ENCODE measurements at regions not wholly inside any gene's neighbourhood (a gene's known extent, or its start where the extent isn't known, plus 50 kb on each side); places are given as distances from the start of the nearest gene placed in this dataset.
"Not testable (repeated sequence)": the region's sequence is repeated elsewhere in the genome, so short reads cannot be mapped to it uniquely, and the experiment has no call there.

DNA sequence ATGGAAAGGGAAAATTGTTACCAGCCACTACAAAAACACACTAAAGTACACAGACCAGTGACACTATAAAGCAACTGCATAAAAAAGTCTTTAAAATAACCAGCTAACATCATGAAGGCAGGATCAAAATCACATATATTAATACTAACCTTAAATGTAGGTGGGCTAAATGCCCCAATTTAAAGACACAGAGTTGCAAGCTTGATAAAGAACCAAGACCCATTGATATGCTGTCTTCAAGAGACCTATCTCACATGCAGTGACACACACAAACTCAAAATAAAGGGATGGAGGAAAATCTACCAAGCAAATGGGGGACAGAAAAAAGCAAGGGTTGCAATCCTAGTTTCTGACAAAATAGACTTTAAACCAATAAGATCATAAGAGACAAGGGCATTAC, 246.3 kb downstream of the SEC16B start:
- DNase-seq (ENCODE audit: low spot score): no peak

DNA sequence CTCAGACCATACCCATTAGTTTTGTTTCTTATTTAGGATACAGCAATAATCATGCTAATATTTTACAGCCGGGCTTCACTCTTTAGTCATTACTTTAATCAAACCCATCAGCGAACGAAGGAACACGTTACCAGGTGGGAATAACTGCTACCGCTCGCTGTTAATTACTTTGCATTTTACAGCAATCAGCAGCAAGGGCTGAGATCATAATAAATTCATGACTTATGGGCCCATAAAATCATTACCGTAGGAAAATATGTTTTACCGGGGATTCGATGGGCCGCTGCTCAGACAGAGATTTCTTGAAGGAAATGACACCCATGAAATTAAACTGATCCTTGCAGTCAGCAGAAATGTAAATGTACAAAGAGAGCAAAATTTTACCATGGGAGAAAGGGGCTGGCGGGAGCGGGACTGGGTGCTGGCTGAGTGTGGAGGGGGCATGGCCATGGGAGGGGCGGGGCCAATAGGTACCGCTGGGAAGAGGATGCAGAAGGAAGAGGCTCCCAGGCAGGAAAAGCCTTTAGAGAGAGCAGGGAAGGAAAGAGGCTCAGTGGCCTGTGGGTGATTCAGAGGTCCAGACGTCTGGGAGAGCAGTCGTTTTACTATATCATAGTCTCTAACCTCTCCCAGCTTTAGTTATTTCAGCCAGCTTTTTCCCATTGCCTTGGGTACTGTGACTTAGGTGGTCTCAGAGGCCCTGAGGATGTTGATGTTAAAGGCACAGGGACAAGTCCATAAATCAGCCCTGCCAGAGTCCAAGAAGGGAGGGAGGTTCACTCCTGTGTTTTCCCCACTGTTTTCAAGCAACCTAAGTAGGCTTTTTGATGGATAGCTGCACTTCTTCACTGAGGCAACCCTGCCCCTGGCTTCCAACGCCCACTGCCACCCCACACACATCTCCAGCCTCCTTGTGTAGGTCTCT, 258.9 kb downstream of the SEC16B start:
- DNase-seq (ENCODE audit: low spot score): no peak

DNA sequence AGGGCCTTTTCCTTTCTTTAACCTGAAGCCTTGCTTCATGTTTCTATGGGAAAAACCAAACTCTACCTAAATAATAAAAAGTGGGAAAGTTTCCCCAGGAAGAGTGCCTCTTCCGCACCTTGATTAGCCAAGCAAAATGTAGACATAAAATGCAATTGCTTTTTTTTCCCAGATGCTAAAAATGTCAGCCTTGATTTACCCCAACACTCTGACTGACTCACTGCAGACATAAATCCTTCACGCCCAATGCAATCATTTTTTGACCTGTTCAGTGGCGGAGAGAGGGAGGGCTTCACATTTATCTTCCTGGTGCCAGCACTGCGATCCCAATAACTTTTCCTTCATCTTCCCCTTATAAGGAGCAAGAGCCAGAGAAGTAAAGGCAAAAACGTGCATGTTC, 261.5 kb downstream of the SEC16B start:
- no peak for DNase-seq (ENCODE audit: low spot score)

DNA sequence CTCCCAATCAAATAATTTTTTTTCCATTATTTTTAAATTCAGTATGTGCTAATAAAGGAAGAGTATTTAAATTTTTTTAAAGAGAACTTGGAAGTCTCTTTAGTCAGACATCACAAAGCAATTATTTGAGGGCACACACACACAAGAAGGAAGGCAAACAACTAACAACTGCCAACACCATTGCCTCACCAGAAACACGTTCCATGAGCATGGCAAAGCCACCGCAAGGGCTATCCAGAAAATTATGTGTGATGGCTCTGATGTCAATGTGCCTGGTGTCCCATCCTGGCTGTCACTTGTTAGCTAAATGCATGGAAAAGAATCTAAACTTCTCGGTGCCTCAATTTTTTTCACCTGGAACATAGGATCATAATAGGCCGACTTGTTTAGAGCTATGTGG, 262.9 kb downstream of the SEC16B start:
- no peak for DNase-seq (ENCODE audit: low spot score)

DNA sequence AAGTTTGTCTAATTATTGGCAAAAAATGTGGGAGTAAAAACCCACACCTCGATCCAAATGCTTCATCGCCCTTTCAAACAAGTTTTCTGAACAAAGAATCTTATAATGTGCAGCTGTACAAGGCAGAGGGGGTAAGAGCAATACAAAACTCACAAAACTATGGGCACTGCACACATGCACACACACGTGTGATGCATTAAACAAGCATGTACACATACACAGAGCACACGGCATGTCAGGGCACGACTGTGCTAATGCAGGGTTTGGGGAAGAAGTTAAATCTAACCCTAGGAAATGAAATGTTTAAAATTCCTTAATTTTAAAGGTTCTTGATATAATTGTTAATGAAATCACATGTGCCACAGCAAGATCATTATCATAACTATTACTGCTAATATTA, 264.0 kb downstream of the SEC16B start:
- no peak for DNase-seq (ENCODE audit: low spot score)

DNA sequence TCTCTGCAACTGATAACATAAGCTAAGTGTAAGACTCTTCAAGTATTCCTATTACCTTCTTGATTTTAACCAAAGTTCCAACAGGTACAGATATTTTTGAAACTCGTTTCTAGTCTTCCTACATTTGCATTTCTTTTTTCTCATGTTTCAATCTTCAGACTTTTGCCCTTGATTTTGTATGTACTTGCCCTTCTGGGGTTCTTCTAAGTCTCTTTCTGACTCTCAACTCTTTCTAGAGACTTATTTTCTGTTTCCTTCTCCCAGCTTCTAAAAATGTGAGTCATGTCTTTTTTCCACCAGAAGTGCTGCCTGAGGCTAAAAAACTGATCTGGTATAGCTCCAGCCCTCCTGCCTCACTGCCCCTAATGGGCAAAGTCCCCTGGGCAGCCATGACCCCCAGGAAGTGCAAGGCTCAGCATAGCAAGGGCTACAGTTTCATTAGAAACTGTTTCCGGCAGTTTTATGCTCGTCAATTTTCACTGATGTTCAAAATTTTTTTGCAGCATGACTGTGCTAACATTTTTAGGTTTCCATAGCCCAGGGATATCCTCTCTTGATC, 265.9 kb downstream of the SEC16B start:
- peak; percentile 4 for DNase-seq (ENCODE audit: low spot score)

DNA sequence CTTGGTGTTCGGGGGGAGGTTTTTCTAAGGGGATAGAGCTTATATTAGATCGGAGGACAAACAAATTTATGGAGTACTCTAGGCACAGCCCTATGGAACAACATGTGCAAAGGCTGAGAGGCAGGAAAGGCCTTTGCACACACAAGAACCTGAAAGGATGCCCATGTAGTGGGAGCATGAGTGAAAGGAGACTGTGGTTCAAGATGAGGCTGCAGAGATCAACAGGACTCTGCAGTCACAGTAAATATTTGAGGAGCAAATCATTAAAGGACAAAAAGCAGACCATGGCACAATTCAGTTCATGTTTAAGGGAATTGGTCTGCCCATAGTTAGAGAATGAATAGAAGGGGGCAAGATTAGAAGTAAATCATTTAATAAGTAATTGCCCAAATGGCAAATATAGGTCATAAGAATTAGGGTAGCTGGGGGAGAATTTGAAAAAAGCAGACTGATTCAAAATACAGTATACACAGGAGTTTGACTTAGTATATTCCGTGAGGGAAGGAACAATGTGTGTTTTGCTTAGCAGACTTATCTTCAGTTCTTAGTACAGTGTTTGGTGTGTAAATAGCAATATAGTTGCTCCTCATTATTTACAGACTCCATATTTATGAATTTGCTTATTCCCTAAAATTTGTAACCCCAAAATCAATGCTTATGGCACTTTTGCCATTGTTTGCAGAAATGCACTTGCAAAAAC, 268.1 kb downstream of the SEC16B start:
- no peak for DNase-seq (ENCODE audit: low spot score)

DNA sequence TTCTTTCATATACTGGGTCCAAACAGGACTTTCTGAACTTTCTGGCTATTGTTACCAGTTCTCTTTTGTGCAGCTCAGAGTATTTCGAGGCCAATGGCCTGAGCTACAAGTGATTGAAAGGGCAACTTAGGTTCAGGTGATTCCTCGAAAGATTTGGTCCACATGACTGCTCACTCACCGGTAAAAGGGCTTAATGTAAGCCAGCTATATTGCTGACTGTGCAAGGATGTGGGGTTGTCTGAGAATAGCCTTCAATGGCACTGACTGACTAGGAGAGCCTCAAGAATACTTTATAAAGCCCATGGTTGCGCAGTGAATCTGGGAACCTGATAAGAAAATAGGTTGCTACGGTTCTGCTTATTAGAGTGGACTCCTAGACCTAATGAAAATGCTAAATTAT, 269.0 kb downstream of the SEC16B start:
- DNase-seq (ENCODE audit: low spot score): no peak

DNA sequence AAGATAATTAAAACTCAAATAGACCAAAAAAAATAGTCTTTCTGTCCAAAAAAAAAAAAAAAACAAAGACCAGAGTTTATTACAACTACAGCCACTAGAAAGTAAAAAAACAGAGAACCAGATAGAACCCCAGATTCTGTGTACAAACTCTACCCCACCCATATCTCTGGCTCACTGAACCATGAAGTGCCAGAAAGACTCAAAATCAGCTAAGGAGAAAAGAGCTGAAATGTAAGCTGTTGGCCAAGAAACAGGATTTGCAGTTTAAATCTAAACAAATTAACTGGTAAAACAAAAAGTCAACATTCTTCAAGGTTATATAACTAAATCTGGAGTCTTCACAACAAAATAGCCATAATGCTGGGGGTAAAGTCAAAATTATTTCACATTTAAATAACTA, 278.9 kb downstream of the SEC16B start:
- DNase-seq (ENCODE audit: low spot score): no peak

DNA sequence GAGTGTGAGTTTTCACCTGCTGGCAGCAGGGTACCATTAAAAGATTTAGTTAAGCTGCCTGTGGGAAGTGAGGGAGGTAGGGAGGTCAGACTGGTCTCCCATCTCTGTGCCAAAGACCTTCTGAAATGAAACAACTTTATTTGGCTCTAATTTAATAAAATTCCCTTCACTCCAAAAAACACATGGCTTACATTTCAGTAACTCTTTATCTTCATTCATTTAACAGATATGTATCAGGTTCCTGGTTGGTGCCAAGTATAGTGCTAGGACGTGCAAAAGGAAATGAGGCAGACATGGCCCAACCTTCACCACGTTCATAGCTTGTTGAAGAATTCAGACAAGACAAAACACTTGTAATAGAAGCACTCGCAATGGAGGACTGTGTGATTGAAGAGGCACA, 282.3 kb downstream of the SEC16B start:
- no peak for DNase-seq (ENCODE audit: low spot score)

DNA sequence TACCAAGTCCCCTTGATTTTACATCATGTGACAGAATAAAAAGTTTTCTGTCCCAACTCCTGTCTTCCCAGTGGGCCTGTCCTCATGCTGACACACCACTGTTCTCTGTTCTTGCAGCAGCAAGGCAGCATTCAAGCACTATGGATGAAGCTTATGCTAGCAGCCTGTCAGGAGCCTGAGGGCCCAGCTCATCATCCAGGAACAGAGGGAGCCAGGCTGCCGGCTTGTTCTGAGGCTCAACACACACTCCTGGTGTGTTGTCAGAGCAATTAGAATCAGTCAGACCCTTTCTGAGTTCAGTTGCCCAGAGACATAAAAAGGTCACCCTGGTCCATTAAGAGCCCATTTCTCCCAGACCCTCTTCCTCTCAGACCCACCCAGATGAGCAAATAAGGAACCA, 282.9 kb downstream of the SEC16B start:
- no peak for DNase-seq (ENCODE audit: low spot score)

DNA sequence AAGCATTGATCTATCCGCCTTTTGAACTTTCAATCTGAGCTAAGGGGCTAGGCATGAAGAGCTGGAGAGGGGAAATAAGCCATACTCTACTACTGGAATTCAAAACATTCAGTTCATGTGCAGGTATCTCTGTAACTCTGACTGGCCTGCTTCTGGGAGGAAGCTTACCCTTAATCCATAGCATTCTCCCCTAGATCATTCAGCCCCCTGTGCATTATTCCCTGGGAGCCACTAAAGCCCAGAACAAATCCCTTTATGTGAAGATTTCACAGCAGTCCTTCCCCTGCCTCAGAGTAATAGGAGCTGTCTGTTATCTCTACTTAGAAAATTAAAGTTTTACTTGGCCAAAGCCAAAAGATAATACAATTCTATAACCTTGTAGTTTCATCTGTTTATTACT, 300.7 kb downstream of the SEC16B start:
- DNase-seq (ENCODE audit: low spot score): no peak

DNA sequence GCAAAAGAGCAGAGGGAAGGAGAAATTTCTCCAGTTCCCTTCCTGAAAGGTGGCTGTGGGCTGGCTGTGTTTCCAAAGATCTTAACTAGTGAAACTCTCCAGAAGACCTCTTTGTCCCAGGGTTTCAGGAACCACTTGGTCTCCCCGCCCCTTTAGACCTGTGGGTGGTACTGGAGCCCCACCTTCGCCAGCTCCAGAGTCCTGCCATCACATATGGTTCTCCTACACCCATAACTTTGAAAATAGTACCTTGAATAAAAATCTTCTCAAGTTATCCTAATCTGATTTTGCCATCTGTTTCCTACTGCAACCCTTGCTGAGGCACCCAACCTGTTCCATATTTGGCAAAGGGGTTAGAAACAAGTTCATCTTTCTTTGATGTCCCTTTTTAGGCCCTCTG, 303.9 kb downstream of the SEC16B start:
- DNase-seq (ENCODE audit: low spot score): no peak

DNA sequence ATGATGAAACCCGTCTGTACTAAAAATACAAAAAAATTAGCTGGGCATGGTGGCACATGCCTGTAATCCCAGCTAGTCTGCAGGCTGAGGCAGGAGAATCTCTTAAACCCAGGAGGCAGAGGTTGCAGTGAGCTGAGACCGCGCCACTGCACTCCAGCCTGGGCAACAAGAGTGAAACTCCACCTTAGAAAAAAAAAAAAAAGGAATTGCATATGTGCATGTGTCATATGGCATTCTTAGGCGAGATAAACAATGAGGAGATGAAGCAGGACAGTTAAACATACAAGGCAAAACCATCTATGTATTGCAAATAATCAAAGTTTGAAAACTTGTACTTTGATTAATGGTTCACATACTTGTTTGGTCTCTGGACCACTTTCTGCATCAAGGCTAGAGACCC, 305.1 kb downstream of the SEC16B start:
- not testable (repeated sequence) for DNase-seq (ENCODE audit: low spot score)

DNA sequence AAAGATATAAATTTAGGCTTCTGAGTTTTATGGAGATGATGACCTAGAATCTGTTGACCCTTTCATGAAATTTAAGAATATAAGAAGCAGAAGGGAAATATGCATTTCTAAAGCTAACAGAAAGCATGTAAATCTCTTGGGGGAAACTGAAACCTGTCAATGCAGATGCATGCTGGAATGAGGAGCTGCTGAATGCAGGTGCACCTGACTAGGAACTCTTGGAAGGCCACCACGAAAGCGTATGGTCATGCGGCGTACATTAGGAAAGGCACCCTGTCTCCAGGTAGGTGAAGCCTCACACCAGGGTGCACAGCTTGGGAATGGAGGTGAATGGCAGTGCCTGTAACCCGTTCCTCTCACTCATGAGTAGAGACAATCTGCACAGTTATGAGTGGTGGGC, 309.7 kb downstream of the SEC16B start:
- no peak for DNase-seq (ENCODE audit: low spot score)

DNA sequence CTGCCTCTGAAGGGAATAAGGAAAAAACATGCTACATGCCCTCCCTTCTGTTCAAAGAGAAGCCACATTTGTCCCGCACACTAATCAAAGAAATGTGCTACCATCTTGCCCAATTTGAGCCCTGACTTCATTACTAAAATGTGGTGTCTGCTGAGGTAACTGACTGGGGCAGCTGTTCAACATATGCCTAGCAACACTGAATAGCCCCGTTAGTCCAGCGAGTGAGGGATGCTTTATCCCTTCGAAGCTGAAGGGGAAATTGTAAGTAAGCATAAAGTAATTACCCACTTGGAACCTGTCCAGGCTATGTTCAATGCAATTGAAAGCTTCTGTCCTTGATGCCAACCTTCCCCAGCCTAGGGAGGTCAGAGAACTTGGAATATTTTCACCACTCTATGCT, 310.6 kb downstream of the SEC16B start:
- no peak for DNase-seq (ENCODE audit: low spot score)

DNA sequence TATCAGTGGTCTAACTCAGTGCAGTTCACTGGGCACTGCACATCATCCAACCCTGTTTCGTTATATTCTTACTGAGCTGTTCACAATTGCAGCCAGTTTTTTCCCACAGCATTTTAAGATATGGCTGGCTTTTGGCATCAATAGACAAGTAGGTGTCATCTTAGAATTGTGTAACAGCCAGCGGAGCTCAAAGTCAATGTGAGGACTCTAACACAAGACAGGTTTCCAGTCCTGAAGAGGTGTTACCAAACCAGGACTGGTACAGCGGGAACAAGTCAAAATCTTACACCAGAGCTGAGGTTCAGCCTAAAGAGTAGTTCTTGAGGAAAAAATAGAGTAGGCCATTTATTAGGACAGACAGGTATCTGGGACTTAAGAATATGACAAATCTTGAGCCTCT, 313.3 kb downstream of the SEC16B start:
- no peak for DNase-seq (ENCODE audit: low spot score)

DNA sequence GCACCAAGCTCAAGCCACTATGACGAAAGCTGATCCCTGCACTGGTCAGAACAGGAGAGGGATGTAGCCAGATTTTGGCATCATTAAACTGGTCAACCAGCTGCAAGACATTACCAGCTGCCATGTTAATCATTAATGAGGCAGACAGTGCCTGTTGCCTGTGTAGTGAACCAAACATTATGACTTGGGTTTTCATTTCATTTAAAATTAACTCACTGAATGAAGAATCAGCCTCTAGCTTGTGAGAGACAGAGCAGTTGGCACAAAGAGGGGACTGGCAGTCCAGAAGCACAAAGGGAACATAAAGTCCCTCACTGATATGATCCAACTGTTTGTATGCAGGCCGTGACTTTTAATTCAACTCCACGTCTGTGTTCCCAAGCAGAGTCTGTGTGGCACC, 318.9 kb downstream of the SEC16B start:
- DNase-seq (ENCODE audit: low spot score): peak; percentile 86

DNA sequence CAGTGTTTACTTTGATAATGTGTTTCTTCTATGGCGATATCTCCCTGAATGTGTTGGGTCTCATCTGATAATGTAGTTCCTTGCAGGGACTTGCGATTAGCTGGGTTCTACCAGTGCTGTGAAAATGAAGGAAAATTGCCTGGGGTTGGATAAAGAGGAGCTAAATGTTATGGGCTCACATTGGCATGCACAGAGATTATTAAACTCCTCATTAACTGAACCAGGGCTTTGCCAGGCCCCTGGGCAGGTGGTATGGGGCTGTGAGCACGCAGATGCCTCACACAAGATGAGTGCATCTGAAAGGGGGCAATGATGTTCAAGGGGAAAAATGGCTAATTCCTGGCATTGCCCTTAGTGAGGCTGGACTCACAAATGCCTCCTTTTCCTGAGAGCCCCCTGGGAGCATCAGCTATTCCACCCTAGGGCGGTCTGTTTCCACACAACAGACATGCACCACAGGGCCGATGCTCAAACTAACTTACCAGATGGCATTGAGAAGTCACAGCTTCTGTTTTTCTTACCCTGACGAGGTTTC, 321.1 kb downstream of the SEC16B start:
- DNase-seq (ENCODE audit: low spot score): no peak

DNA sequence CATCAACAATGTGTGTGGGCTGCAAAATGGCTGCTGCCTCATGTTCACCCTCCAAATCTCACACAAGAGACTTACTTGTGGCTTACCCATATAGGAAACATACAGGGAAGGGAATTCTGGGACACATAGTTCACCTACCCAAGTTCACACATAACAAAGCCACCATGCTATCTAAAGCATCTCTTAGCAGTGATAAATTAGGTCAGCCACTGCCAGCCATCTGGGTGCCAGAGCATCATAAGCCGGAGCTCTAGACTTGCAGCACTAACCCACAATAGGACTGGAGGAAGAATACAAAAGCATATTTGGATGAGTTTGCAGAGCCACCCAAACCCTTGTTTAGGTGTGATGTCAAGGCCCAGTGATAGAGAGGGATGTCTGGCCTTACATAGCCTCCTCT, 321.7 kb downstream of the SEC16B start:
- DNase-seq (ENCODE audit: low spot score): no peak

DNA sequence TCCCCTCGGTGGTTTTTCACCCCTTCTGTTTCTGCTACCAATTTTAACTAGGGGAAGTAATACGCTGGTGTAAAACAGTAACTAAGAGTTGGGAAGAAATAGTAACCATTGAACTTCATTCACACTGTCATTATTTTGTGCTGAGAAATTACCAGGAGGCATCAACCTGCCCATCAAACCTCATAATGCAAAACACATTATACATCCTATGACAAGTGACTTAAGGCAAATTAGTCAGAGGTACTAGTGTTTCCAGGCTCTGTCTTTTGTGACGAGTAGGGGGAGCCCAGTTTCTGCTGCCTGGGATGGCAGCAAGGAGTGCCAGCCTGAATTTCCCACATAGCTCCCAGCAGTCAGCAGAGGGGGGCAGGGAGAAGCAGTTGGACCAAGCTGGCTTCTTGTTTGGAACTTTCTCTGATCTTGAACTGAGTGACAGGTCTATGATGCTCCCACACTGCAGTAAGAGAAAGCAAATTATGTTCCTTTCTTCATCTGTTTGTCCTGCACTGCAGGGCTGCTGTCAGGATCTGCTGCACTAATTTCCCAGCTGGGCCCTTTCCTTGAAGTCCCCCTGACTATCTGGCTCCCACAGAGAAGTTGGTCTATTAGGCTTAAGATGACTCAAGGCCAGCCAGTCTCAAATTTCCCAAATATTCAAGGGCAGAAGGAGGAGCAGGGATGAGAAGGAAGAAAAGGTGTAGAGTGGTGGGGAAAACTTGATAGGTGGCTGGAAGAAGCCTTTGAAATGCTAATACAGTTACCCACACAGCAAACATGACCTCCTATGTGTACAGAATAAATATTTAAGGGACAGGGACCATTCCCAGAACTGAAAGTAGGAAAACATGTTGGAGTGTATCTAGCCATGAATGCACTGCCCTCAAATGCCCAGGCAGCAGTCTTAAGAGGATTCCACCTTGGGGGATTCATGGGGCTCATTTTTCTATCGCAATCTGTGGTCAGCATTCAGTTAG, 322.8 kb downstream of the SEC16B start:
- no peak for DNase-seq (ENCODE audit: low spot score)

Measured in kidney tubule cell (primary cell).